Uterus (tissue), 3 donors: ENCODE measurements at regions not wholly inside any gene's neighbourhood (a gene's known extent, or its start where the extent isn't known, plus 50 kb on each side); places are given as distances from the start of the nearest gene placed in this dataset.

Experiments
- DNase-seq, 2 donors: peaks; one replicate each; pipeline ENCODE4 v3.0.0-alpha.2; 2019 to 2020
- H3K27ac ChIP-seq, 2 donors: fragments of 200-600 bp; sonication (generic); 1 replicate in 1 of 2; 2 replicates in 1 of 2; pipeline ENCODE4 v1.5.1; 2016 to 2018
- H3K27me3 ChIP-seq, 2 donors: fragments of 200-600 bp; sonication (generic); one replicate each; pipeline ENCODE4 v1.5.1; 2018 to 2019; ENCODE audit warnings: control low read depth in 1 of 2
- H3K36me3 ChIP-seq, 2 donors: fragments of 200-600 bp; sonication (generic); one replicate each; pipeline ENCODE4 v1.5.1; 2019; ENCODE audit warnings: control low read depth in 1 of 2
- H3K4me1 ChIP-seq, 2 donors: fragments of 200-600 bp; sonication (generic); one replicate each; pipeline ENCODE4 v1.5.1; 2018 to 2019; ENCODE audit warnings: control low read depth in 1 of 2
- H3K4me3 ChIP-seq, 2 donors: fragments of 200-600 bp; sonication (generic); 1 replicate in 1 of 2; 2 replicates in 1 of 2; pipeline ENCODE4 v1.5.1; 2018 to 2019; ENCODE audit warnings: mild to moderate bottlenecking in 1 of 2
- H3K9me3 ChIP-seq, 2 donors: fragments of 200-600 bp; sonication (generic); one replicate each; pipeline ENCODE4 v1.5.1; 2019; ENCODE audit warnings: control low read depth in 1 of 2
- POLR2A ChIP-seq, 2 donors: fragments of 450-650 bp; IDR thresholded peaks; one replicate each; pipeline ENCODE4 v1.6.1; 2016; ENCODE audit warnings: antibody characterized with exemption in 2 of 2, mild to moderate bottlenecking in 1 of 2, moderate library complexity in 1 of 2
- intact Hi-C: fragments of 100-400 bp; cut with DNase I; formaldehyde crosslinking; loops from one replicate; pipeline ENCODE4 v1.15.1; 2023; ENCODE audit warnings: low total_unique reads
- TF ChIP-seq, protein P1 (sequence below), 4 experiments: fragments of 200-600 bp in 2 of 4; fragments of 450-650 bp in 2 of 4; sonication (generic) in 2 of 4; IDR thresholded peaks; one replicate each; pipeline ENCODE4 v1.5.1; 2016 to 2019; ENCODE audit warnings: antibody characterized with exemption in 4 of 4, mild to moderate bottlenecking in 2 of 4, moderate library complexity in 1 of 4
- donor health status: DM: yes; HTN: yes; CAD: no.

- intact Hi-C loops: no loop called here
- H3K36me3 ChIP-seq: no peaks in the 10 kb centered on the region
- H3K27me3 ChIP-seq: no peaks in the 10 kb centered on the region
- H3K27ac ChIP-seq: no peak overlapping the region
- TF ChIP-seq POLR2A (IDR thresholded peaks at IDR 0.05): no peak
- TF ChIP-seq, protein P1, sequence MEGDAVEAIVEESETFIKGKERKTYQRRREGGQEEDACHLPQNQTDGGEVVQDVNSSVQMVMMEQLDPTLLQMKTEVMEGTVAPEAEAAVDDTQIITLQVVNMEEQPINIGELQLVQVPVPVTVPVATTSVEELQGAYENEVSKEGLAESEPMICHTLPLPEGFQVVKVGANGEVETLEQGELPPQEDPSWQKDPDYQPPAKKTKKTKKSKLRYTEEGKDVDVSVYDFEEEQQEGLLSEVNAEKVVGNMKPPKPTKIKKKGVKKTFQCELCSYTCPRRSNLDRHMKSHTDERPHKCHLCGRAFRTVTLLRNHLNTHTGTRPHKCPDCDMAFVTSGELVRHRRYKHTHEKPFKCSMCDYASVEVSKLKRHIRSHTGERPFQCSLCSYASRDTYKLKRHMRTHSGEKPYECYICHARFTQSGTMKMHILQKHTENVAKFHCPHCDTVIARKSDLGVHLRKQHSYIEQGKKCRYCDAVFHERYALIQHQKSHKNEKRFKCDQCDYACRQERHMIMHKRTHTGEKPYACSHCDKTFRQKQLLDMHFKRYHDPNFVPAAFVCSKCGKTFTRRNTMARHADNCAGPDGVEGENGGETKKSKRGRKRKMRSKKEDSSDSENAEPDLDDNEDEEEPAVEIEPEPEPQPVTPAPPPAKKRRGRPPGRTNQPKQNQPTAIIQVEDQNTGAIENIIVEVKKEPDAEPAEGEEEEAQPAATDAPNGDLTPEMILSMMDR (IDR thresholded peaks at IDR 0.05): no peak
- H3K4me3 ChIP-seq: no peak overlapping the region
- DNase-seq: no peak
- no peaks in the 10 kb centered on the region for H3K9me3 ChIP-seq
- no peaks in the 10 kb centered on the region for H3K4me1 ChIP-seq
Observed at GRCh38 chr2:19810637-19811036, 91.1 kb downstream of the TTC32 start.

DNA sequence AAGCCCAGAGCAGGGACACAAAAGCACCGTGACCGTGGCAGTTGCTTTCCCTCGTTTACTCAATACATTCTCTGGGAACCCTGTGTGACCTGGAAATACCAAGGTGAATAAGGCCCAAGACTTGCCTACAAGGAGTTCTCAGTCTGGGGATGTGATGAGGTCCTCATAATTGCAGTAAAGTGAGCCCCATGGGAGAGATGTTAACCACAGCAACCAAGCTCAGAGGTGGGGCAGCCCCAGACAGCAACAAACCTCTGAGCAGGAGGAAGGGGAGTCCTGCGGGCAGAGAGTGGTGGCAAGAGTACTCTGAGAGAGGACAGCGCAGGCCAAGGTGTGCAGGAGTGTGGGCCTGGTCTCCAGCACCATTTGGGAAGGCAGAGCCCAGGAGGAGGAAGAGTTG lies 91.6 kb downstream of the TTC32 start:
- DNase-seq: no peak
- no peaks in the 10 kb centered on the region for H3K27me3 ChIP-seq
- TF ChIP-seq POLR2A (IDR thresholded peaks at IDR 0.05): no peak
- H3K9me3 ChIP-seq: no peaks in the 10 kb centered on the region
- intact Hi-C loops: no loop called here
- no peaks in the 10 kb centered on the region for H3K36me3 ChIP-seq
- H3K27ac ChIP-seq: no peak overlapping the region
- H3K4me1 ChIP-seq: no peaks in the 10 kb centered on the region
- no peak overlapping the region for H3K4me3 ChIP-seq

- DNase-seq: no peak
- H3K9me3 ChIP-seq: no peaks in the 10 kb centered on the region
- no peak overlapping the region for H3K27ac ChIP-seq
- intact Hi-C loops: no loop called here
- H3K4me1 ChIP-seq: no peaks in the 10 kb centered on the region
- TF ChIP-seq POLR2A (IDR thresholded peaks at IDR 0.05): no peak
- TF ChIP-seq, protein P1 (IDR thresholded peaks at IDR 0.05): no peak
- H3K27me3 ChIP-seq: no peaks in the 10 kb centered on the region
- no peak overlapping the region for H3K4me3 ChIP-seq
- H3K36me3 ChIP-seq: no peaks in the 10 kb centered on the region
Observed at GRCh38 chr2:19809206-19809605, 92.6 kb downstream of the TTC32 start.

GRCh38 chr2:19807866-19808265 lies 93.9 kb downstream of the TTC32 start:
- H3K27ac ChIP-seq: no peak overlapping the region

DNA sequence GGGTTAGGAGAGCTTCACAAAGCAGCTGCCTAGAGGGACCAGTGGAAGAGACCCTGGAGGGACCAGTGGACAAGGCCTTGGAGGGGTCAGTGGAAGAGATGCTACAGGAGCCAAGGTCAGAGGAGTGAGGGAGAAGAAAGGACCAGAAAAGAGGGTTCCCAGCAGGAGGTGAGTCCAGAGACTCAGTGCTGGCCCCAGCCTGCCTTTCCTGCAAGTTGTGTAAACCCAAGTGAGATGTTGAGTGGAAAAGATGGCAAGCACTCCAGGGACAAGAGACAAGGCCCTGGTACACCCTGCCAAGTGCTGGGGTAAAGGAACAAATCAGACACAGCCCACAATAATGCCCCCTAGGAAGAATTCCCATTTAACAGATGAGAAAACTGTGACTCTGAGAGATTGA lies 94.4 kb downstream of the TTC32 start:
- no peak for DNase-seq
- Histone ChIP-seq H3K4me1 (peaks cover 0 to 3% of the 10 kb centered on the region in 2 donors), H3K4me3 (no peak overlapping the region), H3K36me3 (no peaks in the 10 kb centered on the region), H3K27me3 (no peaks in the 10 kb centered on the region), H3K27ac (no peak overlapping the region), H3K9me3 (no peaks in the 10 kb centered on the region)
- intact Hi-C loops: no loop called here
- TF ChIP-seq, protein P1 (IDR thresholded peaks at IDR 0.05): no peak
- no peak for TF ChIP-seq POLR2A (IDR thresholded peaks at IDR 0.05)

More at GRCh38 chr2:19807866-19808265, 93.9 kb downstream of the TTC32 start:
- TF ChIP-seq, protein P1 (IDR thresholded peaks at IDR 0.05): no peak
- TF ChIP-seq POLR2A (IDR thresholded peaks at IDR 0.05): no peak
- Histone ChIP-seq H3K9me3 (no peaks in the 10 kb centered on the region), H3K4me1 (no peaks in the 10 kb centered on the region), H3K27me3 (no peaks in the 10 kb centered on the region), H3K36me3 (no peaks in the 10 kb centered on the region), H3K4me3 (no peak overlapping the region)
- no peak for DNase-seq
- intact Hi-C loops: no loop called here

DNA sequence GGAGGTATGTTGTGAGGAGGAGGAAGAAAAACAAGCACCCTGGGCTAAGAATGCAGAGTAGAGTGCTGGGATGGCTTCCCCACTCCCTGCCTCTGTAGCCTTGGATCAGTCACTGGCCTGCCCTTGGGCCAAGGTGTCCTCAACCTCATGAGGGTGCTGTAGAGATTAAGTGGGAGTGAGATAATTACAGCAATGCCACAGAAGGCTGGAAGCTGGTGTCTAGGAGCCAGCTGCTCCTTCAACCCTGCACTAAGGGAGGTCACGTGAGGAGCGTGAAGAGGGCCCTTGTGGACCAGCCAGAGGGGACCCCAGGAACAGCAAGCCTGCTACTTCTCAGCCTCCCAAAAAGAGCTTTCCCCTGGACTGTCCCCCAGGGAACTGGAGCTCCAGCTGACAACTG lies 95.2 kb downstream of the TTC32 start:
- no peak overlapping the region for H3K27ac ChIP-seq
- no peak overlapping the region for H3K4me3 ChIP-seq
- H3K27me3 ChIP-seq: no peaks in the 10 kb centered on the region
- DNase-seq: no peak
- no peaks in the 10 kb centered on the region for H3K9me3 ChIP-seq
- intact Hi-C loops: no loop called here
- H3K36me3 ChIP-seq: no peaks in the 10 kb centered on the region
- no peak for TF ChIP-seq POLR2A (IDR thresholded peaks at IDR 0.05)
- TF ChIP-seq, protein P1 (IDR thresholded peaks at IDR 0.05): no peak
- peaks cover 0 to 8% of the 10 kb centered on the region in 2 donors for H3K4me1 ChIP-seq
